ENCODE measurements at regions not wholly inside any gene's neighbourhood (a gene's known extent, or its start where the extent isn't known, plus 50 kb on each side); places are given as distances from the start of the nearest gene placed in this dataset.
"Not testable (repeated sequence)": the region's sequence is repeated elsewhere in the genome, so short reads cannot be mapped to it uniquely, and the experiment has no call there.

GRCh38 chr18:34280000-34280399, 55.3 kb upstream of the NOL4 start:
- intact Hi-C loops (cut with DNase I): no loop called here
- DNase-seq (ENCODE audit: low spot score): no peak

GRCh38 chr18:34280653-34281052, 55.9 kb upstream of the NOL4 start:
- ATAC-seq: no peak
- intact Hi-C loops (cut with DNase I): no loop called here

More at GRCh38 chr18:34280000-34280399, 55.3 kb upstream of the NOL4 start:
- ATAC-seq: no peak

GRCh38 chr18:34281290-34281689, 56.6 kb upstream of the NOL4 start:
- ATAC-seq: no peak
- no peak for DNase-seq (ENCODE audit: low spot score)
- intact Hi-C loops (cut with DNase I): no loop called here

More at GRCh38 chr18:34280653-34281052, 55.9 kb upstream of the NOL4 start:
- no peak for DNase-seq (ENCODE audit: low spot score)

- intact Hi-C loops (cut with DNase I): no loop called here
- ATAC-seq (no peak), DNase-seq (ENCODE audit: low spot score) (no peak)
These were observed 57.0 kb upstream of the NOL4 start for GRCh38 chr18:34281722-34282121.

GRCh38 chr18:34283506-34283905, 58.8 kb upstream of the NOL4 start:
- DNase-seq (ENCODE audit: low spot score) (no peak), ATAC-seq (no peak)
- intact Hi-C loops (cut with DNase I): no loop called here

- no peak for DNase-seq (ENCODE audit: low spot score)
- no peak for ATAC-seq
- intact Hi-C loops (cut with DNase I): no loop called here
These were observed 63.1 kb upstream of the NOL4 start for GRCh38 chr18:34287825-34288224.

GRCh38 chr18:34292594-34292993, 67.9 kb upstream of the NOL4 start:
- intact Hi-C loops (cut with DNase I): no loop called here
- no peak for ATAC-seq
- DNase-seq (ENCODE audit: low spot score): no peak

- no peak for DNase-seq (ENCODE audit: low spot score)
- intact Hi-C loops (cut with DNase I): no loop called here
- no peak for ATAC-seq
These were observed 72.6 kb upstream of the NOL4 start for GRCh38 chr18:34297287-34297686.

GRCh38 chr18:34299828-34300227, 75.1 kb upstream of the NOL4 start:
- intact Hi-C loops (cut with DNase I): no loop called here
- DNase-seq (ENCODE audit: low spot score) (no peak), ATAC-seq (no peak)

GRCh38 chr18:34311468-34311867, 86.8 kb upstream of the NOL4 start:
- DNase-seq (ENCODE audit: low spot score) (no peak), ATAC-seq (no peak)
- intact Hi-C loops (cut with DNase I): no loop called here

- intact Hi-C loops (cut with DNase I): no loop called here
- DNase-seq (ENCODE audit: low spot score) (no peak), ATAC-seq (no peak)
These were observed 90.1 kb upstream of the NOL4 start for GRCh38 chr18:34314847-34315246.

- DNase-seq (ENCODE audit: low spot score) (no peak), ATAC-seq (no peak)
- intact Hi-C loops (cut with DNase I): no loop called here
These were observed 91.1 kb upstream of the NOL4 start for GRCh38 chr18:34315591-34316352.

- no peak for DNase-seq (ENCODE audit: low spot score)
- ATAC-seq: no peak
- intact Hi-C loops (cut with DNase I): no loop called here
These were observed 95.6 kb upstream of the NOL4 start for GRCh38 chr18:34320267-34320666.

GRCh38 chr18:34321066-34321465, 96.4 kb upstream of the NOL4 start:
- ATAC-seq (no peak), DNase-seq (ENCODE audit: low spot score) (no peak)
- intact Hi-C loops (cut with DNase I): no loop called here

- no peak for ATAC-seq
- DNase-seq (ENCODE audit: low spot score): peak; percentile 51
- intact Hi-C loops (cut with DNase I): no loop called here
These were observed 97.9 kb upstream of the NOL4 start for GRCh38 chr18:34322365-34323289.

- no peak for DNase-seq (ENCODE audit: low spot score)
- intact Hi-C loops (cut with DNase I): no loop called here
- no peak for ATAC-seq
These were observed 105.1 kb upstream of the NOL4 start for GRCh38 chr18:34329840-34330239.

- DNase-seq (ENCODE audit: low spot score) (no peak), ATAC-seq (no peak)
- intact Hi-C loops (cut with DNase I): no loop called here
These were observed 105.6 kb upstream of the NOL4 start for GRCh38 chr18:34330308-34330707.

GRCh38 chr18:34330907-34331306, 106.2 kb upstream of the NOL4 start:
- DNase-seq (ENCODE audit: low spot score); ATAC-seq; intact Hi-C loops (cut with DNase I): not testable (repeated sequence)

- ATAC-seq; intact Hi-C loops (cut with DNase I); DNase-seq (ENCODE audit: low spot score): not testable (repeated sequence)
These were observed 106.6 kb upstream of the NOL4 start for GRCh38 chr18:34331343-34331742.

GRCh38 chr18:34339155-34339554, 114.4 kb upstream of the NOL4 start:
- intact Hi-C loops (cut with DNase I): no loop called here
- DNase-seq (ENCODE audit: low spot score) (no peak), ATAC-seq (no peak)
